ENCODE measurements at regions not wholly inside any gene's neighbourhood (a gene's known extent, or its start where the extent isn't known, plus 50 kb on each side); places are given as distances from the start of the nearest gene placed in this dataset.

DNA sequence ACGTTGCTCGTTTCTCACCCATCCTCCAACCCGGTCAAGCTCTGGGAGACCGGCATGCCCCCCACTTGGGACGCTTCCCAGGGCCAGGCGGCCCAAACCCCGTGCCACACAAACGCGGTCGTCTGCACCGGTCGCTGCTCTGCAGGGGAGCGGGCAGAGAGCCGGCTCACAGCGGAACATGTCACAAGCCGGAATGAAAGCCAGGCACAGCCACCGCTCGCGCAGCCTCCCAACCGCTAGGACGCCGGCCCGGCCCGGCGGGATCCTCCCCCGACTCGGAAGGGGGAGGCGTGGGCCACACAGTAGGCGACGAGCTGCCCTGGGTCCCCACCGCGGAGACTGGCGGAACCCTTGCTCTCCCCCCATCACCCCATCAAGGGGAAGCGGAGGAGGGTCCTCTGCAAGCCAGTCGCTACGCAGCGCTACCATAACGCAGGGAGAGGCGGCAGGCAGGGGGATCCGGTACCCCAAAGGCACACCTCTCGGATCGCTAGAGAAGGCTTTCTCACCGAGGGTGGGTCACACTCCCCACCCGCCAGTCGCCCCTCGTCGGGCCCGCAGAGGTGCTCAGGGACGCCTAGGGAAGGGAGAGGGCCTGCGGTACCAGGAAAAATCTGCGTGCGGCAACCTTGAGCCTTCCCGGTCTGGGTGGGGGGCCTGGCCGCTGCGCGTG is 768.4 kb upstream of the DEFB115 start:
- TF ChIP-seq, protein P1, sequence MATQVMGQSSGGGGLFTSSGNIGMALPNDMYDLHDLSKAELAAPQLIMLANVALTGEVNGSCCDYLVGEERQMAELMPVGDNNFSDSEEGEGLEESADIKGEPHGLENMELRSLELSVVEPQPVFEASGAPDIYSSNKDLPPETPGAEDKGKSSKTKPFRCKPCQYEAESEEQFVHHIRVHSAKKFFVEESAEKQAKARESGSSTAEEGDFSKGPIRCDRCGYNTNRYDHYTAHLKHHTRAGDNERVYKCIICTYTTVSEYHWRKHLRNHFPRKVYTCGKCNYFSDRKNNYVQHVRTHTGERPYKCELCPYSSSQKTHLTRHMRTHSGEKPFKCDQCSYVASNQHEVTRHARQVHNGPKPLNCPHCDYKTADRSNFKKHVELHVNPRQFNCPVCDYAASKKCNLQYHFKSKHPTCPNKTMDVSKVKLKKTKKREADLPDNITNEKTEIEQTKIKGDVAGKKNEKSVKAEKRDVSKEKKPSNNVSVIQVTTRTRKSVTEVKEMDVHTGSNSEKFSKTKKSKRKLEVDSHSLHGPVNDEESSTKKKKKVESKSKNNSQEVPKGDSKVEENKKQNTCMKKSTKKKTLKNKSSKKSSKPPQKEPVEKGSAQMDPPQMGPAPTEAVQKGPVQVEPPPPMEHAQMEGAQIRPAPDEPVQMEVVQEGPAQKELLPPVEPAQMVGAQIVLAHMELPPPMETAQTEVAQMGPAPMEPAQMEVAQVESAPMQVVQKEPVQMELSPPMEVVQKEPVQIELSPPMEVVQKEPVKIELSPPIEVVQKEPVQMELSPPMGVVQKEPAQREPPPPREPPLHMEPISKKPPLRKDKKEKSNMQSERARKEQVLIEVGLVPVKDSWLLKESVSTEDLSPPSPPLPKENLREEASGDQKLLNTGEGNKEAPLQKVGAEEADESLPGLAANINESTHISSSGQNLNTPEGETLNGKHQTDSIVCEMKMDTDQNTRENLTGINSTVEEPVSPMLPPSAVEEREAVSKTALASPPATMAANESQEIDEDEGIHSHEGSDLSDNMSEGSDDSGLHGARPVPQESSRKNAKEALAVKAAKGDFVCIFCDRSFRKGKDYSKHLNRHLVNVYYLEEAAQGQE (IDR thresholded peaks at IDR 0.05; ENCODE audit: insufficient replicate concordance, low read depth): no peak
- TF ChIP-seq, protein P2, sequence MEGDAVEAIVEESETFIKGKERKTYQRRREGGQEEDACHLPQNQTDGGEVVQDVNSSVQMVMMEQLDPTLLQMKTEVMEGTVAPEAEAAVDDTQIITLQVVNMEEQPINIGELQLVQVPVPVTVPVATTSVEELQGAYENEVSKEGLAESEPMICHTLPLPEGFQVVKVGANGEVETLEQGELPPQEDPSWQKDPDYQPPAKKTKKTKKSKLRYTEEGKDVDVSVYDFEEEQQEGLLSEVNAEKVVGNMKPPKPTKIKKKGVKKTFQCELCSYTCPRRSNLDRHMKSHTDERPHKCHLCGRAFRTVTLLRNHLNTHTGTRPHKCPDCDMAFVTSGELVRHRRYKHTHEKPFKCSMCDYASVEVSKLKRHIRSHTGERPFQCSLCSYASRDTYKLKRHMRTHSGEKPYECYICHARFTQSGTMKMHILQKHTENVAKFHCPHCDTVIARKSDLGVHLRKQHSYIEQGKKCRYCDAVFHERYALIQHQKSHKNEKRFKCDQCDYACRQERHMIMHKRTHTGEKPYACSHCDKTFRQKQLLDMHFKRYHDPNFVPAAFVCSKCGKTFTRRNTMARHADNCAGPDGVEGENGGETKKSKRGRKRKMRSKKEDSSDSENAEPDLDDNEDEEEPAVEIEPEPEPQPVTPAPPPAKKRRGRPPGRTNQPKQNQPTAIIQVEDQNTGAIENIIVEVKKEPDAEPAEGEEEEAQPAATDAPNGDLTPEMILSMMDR (IDR thresholded peaks at IDR 0.05; ENCODE audit: insufficient read depth, low read length): no peak
- TF ChIP-seq GABPA (IDR thresholded peaks at IDR 0.05; ENCODE audit: low read depth): no peak
- TF ChIP-seq POLR2AphosphoS5 (IDR thresholded peaks at IDR 0.05; ENCODE audit: low read depth): no peak

All from HL-60 (cell line).